Stimulated activated CD8-positive, alpha-beta memory T cell treated with anti-CD3 and anti-CD28 coated beads, Interleukin-2, amount 100 ng/mL, for 1 hour (primary cell): ENCODE measurements at regions not wholly inside any gene's neighbourhood (a gene's known extent, or its start where the extent isn't known, plus 50 kb on each side); places are given as distances from the start of the nearest gene placed in this dataset.
A peak's percentile ranks its signal among the peaks of the same experiment; 100 is the strongest.

Experiments used
- DNase-seq, 2 donors: peaks; one replicate each; pipeline ENCODE4 v3.0.0-alpha.2; 2020; ENCODE audit warnings: low read depth in 2 of 2

DNA sequence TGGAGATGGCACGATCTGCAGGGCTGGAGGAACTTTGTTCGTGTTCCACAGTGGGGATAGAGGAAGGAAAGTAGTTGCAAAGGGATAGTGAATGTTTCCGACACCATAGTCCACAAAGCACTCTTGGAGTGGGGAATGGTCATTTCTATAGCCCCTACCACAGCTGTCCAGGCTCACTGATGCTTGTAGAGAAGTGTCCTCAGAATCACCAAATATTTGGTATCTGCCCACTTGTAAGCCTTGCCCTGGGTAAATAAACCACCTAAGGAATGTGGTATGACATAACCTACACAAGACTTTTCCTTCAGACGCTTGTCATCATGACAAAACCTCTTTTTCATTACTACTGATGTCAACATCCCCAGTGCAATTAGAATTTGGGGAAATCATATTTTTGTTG lies 686.5 kb upstream of the ARGLU1 start:
- DNase-seq = no peak

DNA sequence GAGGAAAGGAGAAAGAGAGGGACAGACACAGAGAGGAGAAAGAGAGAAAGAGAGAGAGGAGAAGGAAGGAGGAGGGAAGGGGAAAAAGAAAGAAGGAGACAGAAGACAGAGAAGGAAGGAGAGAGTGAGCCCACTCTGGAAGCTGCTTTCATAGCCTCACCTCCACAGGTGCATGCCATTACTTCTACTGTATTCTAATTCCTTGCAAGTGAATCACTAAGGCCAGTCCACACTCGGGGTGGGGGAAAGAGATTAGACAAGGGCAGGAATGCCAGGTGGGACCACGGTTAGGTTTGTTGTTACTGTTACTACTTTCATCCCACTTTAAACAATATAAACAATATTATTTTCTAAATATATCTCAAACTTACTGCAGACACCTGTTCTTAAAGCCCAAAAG lies 684.5 kb upstream of the ARGLU1 start:
- DNase-seq = no peak

DNA sequence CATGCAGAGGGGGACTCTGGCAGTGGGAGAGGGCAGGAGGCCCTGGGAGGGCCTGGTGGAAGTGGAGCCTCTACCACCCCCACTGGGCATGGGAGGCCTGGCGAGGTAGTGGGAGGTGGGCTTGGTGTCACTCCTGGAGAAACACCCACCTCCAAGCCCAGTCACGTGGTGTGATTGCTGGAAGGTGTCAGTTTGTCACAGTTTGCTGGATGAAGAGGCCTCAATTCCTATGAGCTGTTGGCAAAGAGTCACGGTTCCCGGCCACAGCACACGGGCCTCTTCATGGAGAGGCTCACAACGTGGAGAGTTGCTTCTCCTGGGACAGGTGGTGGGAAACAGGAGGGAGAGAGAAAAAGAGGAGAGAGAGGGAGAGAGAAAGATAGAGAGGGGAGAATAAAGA lies 684.1 kb upstream of the ARGLU1 start:
- no peak for DNase-seq

DNA sequence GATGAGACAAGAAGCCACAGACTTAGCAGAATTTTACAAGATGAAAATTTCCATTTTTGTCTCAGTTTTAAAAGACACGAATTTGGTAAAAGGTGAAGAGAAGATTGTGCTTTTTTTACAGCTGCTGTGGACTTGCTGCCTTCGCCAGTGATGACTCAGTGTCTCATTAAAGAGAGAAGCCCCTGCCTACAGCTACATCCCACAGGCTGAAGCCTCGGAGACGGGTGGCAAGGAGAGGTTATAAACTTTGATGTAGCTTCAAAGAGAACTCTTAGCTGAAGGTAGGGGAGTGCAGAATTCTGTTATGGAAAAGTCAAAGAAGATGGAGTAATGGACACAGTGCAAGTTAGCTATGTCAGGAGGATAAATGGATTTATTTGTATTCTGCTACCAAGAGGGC lies 683.4 kb upstream of the ARGLU1 start:
- DNase-seq = no peak

DNA sequence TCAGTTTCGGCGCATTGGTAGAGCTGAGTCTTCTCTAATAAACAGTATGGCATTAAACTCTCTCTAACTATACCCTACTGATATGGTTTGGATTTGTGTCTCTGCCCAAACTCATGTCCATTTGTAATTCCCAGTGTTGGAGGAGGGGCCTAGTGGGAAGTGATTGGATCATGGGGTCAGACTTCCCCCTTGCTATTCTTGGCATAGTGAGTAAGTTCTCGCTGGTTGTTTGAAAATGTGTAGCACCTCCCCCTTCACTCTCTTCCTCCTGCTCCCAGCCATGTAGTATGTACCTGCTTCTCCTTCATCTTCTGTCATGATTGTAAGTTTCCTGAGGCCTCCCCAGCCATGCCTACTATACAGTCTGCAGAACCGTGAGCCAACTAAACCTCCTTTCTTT lies 682.7 kb upstream of the ARGLU1 start:
- DNase-seq = no peak

GRCh38 chr13:107244241-107244640 lies 676.3 kb upstream of the ARGLU1 start:
- DNase-seq = no peak

GRCh38 chr13:107242138-107242537 lies 674.2 kb upstream of the ARGLU1 start:
- DNase-seq = no peak

- no peak for DNase-seq
These were observed 673.4 kb upstream of the ARGLU1 start for GRCh38 chr13:107241381-107241780.

- no peak for DNase-seq
These were observed 671.3 kb upstream of the ARGLU1 start for GRCh38 chr13:107239213-107239612.

- no peak for DNase-seq
These were observed 670.5 kb upstream of the ARGLU1 start for GRCh38 chr13:107238262-107238981.

- DNase-seq = no peak
These were observed 666.6 kb upstream of the ARGLU1 start for GRCh38 chr13:107234319-107235073.

DNA sequence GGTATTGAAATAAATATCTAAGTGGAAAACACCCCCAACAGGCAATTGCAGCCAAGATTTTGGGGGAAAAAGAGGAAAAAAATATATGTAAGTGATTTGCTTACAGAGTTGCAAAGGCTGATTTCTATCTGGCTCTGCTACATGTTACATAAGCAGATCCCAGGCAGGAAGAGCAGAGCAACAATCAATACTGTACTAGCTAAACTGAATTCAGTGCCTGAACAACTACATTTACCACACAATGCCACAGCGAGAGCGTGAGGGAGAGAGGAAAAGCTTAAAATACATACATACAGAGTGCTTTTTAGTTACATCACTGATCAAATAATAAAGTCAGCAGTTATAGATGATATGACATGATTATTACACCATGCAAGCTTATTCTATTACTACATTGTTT lies 665.6 kb upstream of the ARGLU1 start:
- no peak for DNase-seq

GRCh38 chr13:107231944-107232343 lies 664.0 kb upstream of the ARGLU1 start:
- DNase-seq = no peak

DNA sequence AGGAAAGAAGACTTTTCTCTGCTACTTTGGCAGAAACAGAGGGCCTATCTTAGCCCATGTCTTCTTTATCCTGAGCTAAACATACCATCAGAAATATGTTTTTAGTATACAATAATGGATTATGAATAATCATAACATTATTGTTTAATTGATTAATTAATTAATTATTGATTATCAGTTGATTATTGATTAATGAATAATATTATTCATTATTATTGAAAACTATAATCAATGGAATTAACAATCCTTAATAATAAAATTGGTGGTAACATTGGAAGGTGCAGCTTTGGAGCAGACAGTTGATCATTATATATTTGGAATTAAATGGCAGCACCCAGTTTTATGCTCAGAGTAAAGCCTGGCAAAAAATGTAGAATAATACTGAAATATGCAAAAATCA lies 655.9 kb upstream of the ARGLU1 start:
- no peak for DNase-seq

DNA sequence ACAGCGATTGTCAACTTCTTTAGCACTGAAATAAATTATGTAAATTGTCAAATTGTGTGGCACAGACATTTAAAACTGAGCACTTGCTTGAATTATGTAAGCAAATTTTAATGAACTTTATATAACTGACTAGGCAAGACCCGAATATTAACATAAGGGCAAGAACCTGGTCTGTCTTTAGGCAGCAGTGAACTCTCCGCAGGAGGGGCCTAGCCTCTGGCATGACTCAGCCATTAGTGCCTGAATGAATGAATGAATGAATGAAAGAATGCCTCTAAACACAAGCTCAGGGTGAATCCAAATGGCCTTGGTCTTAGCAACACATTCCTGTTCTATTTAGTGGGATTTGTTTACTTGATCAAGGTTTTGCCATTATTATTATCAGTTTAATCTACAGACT lies 654.7 kb upstream of the ARGLU1 start:
- DNase-seq = no peak

DNA sequence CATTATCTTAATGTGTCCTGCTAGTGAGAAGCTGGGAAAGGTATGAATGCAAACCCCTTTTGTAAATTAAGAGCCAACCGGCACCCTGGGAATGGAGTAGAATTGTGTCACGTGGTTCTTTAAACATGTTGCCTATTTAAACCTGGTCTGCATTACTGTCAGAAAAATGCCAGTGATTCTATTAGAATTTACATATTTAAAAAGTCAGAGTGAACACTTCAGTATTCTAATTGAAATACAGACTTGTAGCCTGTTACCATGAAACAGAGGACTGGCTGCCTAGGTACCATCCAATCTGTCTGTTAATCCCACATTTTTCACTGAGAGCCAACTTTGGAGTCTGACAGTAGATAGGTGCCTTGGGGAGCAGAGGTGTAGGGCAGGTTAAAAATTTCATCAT lies 652.3 kb upstream of the ARGLU1 start:
- DNase-seq = no peak

DNA sequence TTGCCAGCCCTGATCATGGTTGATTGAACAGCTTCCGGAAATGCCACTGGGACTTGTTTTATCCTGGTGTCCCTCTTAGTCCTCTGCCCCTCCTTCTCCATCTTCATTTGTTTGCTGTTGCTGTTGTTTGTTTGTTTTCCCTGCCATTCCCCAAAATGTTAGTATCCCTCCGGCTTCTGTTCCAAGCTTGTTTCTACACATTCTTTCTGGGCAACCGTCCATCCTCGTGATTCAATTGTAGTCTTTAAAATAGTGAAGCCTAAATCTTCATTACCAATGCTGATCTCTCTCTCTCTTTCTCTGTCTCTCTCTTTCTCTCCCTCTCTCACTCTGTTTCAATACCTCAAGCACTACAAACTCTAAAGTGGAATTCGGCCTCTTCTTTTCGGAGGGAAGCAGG lies 649.3 kb upstream of the ARGLU1 start:
- DNase-seq = no peak

- DNase-seq = no peak
These were observed 648.3 kb upstream of the ARGLU1 start for GRCh38 chr13:107216046-107216755.

DNA sequence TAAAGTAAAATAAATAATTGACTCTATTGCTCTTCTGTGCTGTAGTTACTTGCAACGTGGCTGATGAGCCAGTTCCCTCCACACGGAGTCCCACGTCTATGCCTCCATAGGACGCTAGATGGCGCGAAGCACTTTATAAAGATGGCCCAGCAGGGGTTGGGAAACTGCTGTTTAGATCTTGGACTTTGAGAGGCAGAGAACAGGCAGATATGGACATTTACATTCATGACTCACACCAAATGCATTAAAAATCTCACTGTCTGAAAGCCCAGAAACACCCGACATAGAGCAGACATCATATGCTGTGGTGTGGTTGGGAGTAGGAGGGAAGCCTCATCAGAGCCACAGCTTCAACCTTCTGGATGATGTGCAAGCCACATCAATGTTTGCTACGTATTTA lies 643.1 kb upstream of the ARGLU1 start:
- peak in 1 of 2 donors; percentile 10 for DNase-seq

DNA sequence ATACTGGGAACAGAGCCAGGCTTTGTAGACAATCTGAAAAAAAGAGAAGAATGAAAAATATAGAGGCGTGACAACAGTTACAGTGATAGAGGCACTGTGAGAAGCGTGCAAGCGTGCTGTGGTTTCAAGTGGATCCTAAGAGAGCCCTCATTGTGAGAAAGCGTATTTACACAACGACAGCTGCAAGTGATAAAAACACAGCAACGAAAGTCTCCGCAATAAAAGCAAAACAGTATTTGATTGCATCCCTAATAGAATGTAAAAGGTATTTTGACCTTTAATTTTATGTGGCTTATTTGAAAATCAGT lies 642.7 kb upstream of the ARGLU1 start:
- no peak for DNase-seq

GRCh38 chr13:107209824-107210722 lies 642.1 kb upstream of the ARGLU1 start:
- no peak for DNase-seq

DNA sequence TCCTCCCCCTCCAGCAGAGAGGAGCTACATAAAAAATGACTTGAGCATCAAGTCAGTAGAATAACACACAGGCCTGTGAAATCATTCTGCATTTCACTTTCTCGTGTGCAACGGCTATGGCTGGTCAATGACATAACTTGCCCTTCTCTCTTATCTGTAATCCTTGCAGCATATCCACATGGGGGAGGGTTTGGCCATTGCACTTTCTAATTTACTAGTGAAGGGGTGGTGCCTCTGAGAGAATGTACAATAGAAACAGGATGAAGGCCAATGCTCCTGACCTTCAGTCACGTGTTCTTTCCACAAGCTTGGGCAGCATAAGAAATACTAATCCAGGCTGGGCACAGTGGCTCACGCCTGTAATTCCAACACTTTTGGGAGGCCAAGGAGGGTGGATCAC lies 641.0 kb upstream of the ARGLU1 start:
- no peak for DNase-seq
